ENCODE measurements at regions not wholly inside any gene's neighbourhood (a gene's known extent, or its start where the extent isn't known, plus 50 kb on each side); places are given as distances from the start of the nearest gene placed in this dataset.
"Not testable (repeated sequence)": the region's sequence is repeated elsewhere in the genome, so short reads cannot be mapped to it uniquely, and the experiment has no call there.

DNA sequence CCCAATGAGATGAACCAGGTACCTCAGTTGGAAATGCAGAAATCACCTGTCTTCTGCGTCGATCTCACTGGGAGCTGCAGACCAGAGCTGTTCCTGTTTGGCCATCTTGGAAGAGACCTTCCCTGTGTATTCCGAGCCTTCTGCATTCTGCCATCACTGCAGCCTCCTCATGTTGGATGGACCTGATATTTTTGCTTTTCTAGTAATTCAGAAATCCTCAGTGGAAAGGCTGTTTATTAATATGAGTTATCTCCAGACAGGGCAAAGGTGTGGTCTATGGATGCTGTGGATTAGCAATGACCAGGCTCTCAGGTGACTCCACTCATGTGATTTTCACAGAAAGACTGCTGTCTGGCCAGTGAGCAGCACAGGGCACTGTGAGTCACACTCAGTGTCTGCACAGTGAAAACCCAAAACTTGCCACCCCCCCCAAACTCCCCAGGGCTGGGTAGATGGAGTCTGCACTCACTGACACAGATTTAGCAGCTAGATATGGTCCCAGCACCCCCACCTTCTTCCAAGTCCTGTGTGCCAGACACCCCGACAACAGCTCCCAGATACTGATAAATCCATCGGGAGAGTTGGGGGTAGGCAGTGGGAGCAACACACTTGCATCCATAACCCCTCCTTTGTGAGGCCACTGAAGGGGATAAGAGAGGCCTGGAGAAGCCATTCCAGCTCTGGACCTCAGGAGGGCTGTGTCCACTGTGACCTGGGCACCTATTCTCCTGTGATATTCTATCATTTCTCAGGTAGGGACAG, 75.2 kb upstream of the TOP3B start:
- intact Hi-C loops (cut with micrococcal nuclease): no loop called here
- Mint-ChIP-seq H3K4me1 (ENCODE audit: insufficient read depth, unreplicated experiment) (peaks cover 9% of the 10 kb centered on the region), H3K9me3 (ENCODE audit: unreplicated experiment) (no peaks in the 10 kb centered on the region), H3K36me3 (ENCODE audit: insufficient read depth, unreplicated experiment) (no peaks in the 10 kb centered on the region), H3K27ac (ENCODE audit: low read depth, unreplicated experiment) (peak overlapping the region; percentile 44), H3K27me3 (ENCODE audit: insufficient read depth, unreplicated experiment) (peaks cover 47% of the 10 kb centered on the region), H3K4me3 (ENCODE audit: unreplicated experiment) (no peak overlapping the region)
- ChIA-PET POLR2A (interaction anchor here (0.7 kb wide), 2 partner anchors 1123 to 1137 kb away, joined by 3 read pairs; no protein-coding TSS in a partner anchor), CTCF (interaction anchor here (1.1 kb wide), 1 partner anchor 15 kb away, joined by 3 read pairs; no protein-coding TSS in a partner anchor)
- no TSS peak for BruUV-seq (replicated peaks)
- TF ChIP-seq, protein P1, sequence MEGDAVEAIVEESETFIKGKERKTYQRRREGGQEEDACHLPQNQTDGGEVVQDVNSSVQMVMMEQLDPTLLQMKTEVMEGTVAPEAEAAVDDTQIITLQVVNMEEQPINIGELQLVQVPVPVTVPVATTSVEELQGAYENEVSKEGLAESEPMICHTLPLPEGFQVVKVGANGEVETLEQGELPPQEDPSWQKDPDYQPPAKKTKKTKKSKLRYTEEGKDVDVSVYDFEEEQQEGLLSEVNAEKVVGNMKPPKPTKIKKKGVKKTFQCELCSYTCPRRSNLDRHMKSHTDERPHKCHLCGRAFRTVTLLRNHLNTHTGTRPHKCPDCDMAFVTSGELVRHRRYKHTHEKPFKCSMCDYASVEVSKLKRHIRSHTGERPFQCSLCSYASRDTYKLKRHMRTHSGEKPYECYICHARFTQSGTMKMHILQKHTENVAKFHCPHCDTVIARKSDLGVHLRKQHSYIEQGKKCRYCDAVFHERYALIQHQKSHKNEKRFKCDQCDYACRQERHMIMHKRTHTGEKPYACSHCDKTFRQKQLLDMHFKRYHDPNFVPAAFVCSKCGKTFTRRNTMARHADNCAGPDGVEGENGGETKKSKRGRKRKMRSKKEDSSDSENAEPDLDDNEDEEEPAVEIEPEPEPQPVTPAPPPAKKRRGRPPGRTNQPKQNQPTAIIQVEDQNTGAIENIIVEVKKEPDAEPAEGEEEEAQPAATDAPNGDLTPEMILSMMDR (IDR thresholded peaks at IDR 0.05; ENCODE audit: unreplicated experiment): no peak
- no peak for DNase-seq (ENCODE audit: unreplicated experiment)

DNA sequence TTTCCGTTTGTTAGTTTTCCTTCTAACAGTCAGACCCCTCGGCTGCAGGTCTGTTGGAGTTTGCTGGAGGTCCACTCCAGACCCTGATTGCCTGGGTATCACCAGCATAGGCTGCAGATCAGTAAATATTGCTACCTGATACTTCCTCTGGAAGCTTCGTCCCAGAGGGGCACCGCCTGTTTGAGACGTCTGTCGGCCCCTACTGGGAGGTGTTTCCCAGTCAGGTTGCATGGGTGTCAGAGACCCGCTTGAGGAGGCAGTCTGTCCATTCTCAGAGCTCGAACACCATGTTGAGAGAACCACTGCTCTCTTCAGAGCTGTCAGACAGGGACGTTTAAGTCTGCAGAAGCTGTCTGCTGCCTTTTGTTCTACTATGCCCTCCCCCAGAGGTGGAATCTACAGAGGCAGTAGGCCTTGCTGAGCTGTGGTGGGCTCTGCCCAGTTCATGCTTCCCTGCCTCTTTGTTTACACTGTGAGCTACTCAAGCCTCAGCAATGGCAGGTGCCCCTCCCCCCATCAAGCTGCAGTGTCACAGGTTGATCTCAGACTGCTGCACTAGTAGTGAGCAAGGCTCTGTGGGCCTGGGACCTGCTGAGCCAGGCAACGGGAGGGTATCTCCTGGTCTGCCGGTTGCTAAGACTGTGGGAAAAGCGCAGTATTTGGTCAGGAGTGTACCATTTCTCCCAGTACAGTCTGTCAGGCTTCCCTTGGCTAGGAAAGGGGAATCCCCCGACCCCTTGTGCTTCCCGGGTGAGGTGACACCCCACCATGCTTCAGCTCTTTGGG, 74.4 kb upstream of the TOP3B start:
- H3K36me3 Mint-ChIP-seq (ENCODE audit: insufficient read depth, unreplicated experiment); H3K9me3 Mint-ChIP-seq (ENCODE audit: unreplicated experiment); H3K27ac Mint-ChIP-seq (ENCODE audit: low read depth, unreplicated experiment); intact Hi-C loops (cut with micrococcal nuclease); H3K4me1 Mint-ChIP-seq (ENCODE audit: insufficient read depth, unreplicated experiment); H3K4me3 Mint-ChIP-seq (ENCODE audit: unreplicated experiment); BruUV-seq (replicated peaks); DNase-seq (ENCODE audit: unreplicated experiment): not testable (repeated sequence)
- CTCF ChIA-PET: interaction anchor here (0.6 to 0.7 kb wide), 2 partner anchors 50 to 125 kb away, joined by 3 read pairs; no protein-coding TSS in a partner anchor
- peaks cover 47% of the 10 kb centered on the region for H3K27me3 Mint-ChIP-seq (ENCODE audit: insufficient read depth, unreplicated experiment)
- POLR2A ChIA-PET: interaction anchor here (0.7 kb wide), 1 partner anchor 1124 kb away, joined by 3 read pairs; no protein-coding TSS in a partner anchor

DNA sequence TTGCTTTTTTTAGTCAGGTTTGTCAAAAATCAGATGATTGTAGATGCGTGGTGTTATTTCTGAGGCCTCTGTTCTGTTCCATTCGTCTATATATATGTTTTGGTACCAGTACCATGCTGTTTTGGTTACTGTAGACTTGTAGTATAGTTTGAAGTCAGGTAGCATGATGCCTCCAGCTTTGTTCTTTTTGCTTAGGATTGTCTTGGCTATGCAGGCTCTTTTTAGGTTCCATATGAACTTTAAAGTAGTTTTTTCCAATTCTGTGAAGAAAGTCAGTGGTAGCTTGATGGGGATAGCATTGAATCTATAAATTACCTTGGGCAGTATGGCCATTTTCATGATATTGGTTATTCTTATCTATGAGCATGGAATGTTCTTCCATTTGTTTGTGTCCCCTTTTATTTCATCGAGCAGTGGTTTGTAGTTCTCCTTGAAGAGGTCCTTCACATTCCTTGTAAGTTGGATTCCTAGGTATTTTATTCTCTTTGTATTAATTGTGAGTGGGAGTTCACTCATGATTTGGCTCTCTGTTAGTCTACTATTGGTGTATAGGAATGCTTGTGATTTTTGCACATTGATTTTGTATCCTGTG, 70.1 kb upstream of the TOP3B start:
- CTCF ChIA-PET; H3K9me3 Mint-ChIP-seq (ENCODE audit: unreplicated experiment); H3K4me1 Mint-ChIP-seq (ENCODE audit: insufficient read depth, unreplicated experiment); DNase-seq (ENCODE audit: unreplicated experiment); POLR2A ChIA-PET; intact Hi-C loops (cut with micrococcal nuclease); H3K36me3 Mint-ChIP-seq (ENCODE audit: insufficient read depth, unreplicated experiment); BruUV-seq (replicated peaks); H3K27ac Mint-ChIP-seq (ENCODE audit: low read depth, unreplicated experiment); H3K4me3 Mint-ChIP-seq (ENCODE audit: unreplicated experiment): not testable (repeated sequence)
- H3K27me3 Mint-ChIP-seq (ENCODE audit: insufficient read depth, unreplicated experiment): peaks cover 46% of the 10 kb centered on the region

DNA sequence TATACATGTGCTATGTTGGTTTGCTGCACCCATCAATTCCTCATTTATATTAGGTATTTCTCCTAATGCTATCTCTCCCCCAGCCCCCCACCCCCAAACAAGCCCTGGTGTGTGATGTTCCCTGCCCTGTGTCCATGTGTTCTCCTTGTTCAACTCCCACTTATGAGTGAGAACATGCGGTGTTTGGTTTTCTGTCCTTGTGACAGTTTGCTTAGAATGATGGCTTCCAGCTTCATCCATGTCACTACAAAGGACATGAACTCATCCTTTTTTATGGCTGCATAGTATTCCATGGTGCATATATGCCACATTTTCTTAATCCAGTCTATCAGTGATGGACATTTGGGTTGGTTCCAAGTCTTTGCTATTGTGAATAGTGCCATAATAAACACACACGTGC, 68.4 kb upstream of the TOP3B start:
- H3K4me1 Mint-ChIP-seq (ENCODE audit: insufficient read depth, unreplicated experiment); CTCF ChIA-PET; H3K36me3 Mint-ChIP-seq (ENCODE audit: insufficient read depth, unreplicated experiment); H3K4me3 Mint-ChIP-seq (ENCODE audit: unreplicated experiment); DNase-seq (ENCODE audit: unreplicated experiment); BruUV-seq (replicated peaks); H3K27ac Mint-ChIP-seq (ENCODE audit: low read depth, unreplicated experiment); POLR2A ChIA-PET; intact Hi-C loops (cut with micrococcal nuclease); H3K9me3 Mint-ChIP-seq (ENCODE audit: unreplicated experiment): not testable (repeated sequence)
- peaks cover 52% of the 10 kb centered on the region for H3K27me3 Mint-ChIP-seq (ENCODE audit: insufficient read depth, unreplicated experiment)

DNA sequence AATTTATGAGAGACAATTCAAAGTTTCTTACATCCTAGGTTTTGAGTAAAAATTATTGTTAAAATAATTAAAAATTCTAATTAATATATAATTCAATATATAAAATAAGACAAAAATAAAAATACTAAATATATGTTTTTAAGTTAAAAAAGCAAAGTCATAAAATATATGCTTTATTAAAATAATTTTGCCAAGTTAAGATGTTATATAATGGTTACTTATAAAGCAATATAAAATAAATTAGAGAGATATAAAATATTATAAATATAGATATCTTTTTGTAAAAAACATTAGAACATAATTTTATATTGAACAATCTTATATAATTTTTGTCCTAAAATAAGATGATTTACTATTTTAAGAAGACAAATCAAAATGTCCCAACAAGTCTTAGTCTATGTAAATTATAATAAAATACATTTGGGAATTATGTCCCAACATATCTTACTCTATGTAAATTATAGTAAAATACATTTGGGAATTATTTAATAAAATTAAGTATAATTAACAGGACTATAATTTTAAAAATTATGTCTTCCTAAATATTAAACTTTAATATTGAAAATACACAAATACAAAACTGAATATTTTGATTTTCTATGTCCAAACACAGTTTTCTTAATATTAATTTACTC, 67.7 kb upstream of the TOP3B start:
- Mint-ChIP-seq H3K9me3 (ENCODE audit: unreplicated experiment) (no peaks in the 10 kb centered on the region), H3K4me1 (ENCODE audit: insufficient read depth, unreplicated experiment) (no peaks in the 10 kb centered on the region), H3K27ac (ENCODE audit: low read depth, unreplicated experiment) (no peak overlapping the region), H3K36me3 (ENCODE audit: insufficient read depth, unreplicated experiment) (no peaks in the 10 kb centered on the region), H3K27me3 (ENCODE audit: insufficient read depth, unreplicated experiment) (peaks cover 47% of the 10 kb centered on the region), H3K4me3 (ENCODE audit: unreplicated experiment) (no peak overlapping the region)
- no TSS peak for BruUV-seq (replicated peaks)
- intact Hi-C loops (cut with micrococcal nuclease): no loop called here
- CTCF ChIA-PET: interaction anchor here (0.6 to 1.0 kb wide), 2 partner anchors 33 to 65 kb away, joined by 4 to 5 read pairs; no protein-coding TSS in a partner anchor
- POLR2A ChIA-PET: no interaction called here
- TF ChIP-seq, protein P1 (IDR thresholded peaks at IDR 0.05; ENCODE audit: unreplicated experiment): no peak
- no peak for DNase-seq (ENCODE audit: unreplicated experiment)

All from MCF 10A (cell line).